PC-9 (cell line): ENCODE measurements at regions not wholly inside any gene's neighbourhood (a gene's known extent, or its start where the extent isn't known, plus 50 kb on each side); places are given as distances from the start of the nearest gene placed in this dataset.

Experiments used
- BruUV-seq: library from RNA; stranded (reverse); fragments of 400-500 nt; replicated peaks from 2 replicates; lab custom pipeline; 2021; lab: Mats Ljungman, UMichigan
- CTCF ChIA-PET: fragments of 300-600 bp; sonication (Branson Sonifier 250); formaldehyde crosslinking; loops from one replicate; lab custom pipeline; 2022; ENCODE audit warnings: antibody characterized with exemption; lab: Charles Lee
- POLR2A ChIA-PET: fragments of 300-600 bp; sonication (Branson Sonifier 250); formaldehyde crosslinking; loops from one replicate; lab custom pipeline; 2022; ENCODE audit warnings: antibody characterized with exemption; ENCODE audit not compliant: unreplicated experiment; lab: Charles Lee
- DNase-seq, 2 experiments: peaks; one replicate each; pipeline versions ENCODE4 v3.0.0 to v3.0.0-alpha.2; 2015 to 2022; ENCODE audit warnings: mixed read lengths in 1 of 2
- H2AFZ ChIP-seq: fragments of 200-600 bp; sonication (generic); 2 replicates; pipeline ENCODE4 v1.8.1; 2017; ENCODE audit warnings: antibody characterized with exemption
- H3F3A ChIP-seq: fragments of 200-600 bp; sonication (generic); 2 replicates; pipeline ENCODE4 v1.8.1; 2017; ENCODE audit warnings: antibody characterized with exemption, mild to moderate bottlenecking, low read depth; ENCODE audit not compliant: insufficient read depth
- H3K27ac ChIP-seq: fragments of 200-600 bp; sonication (generic); 2 replicates; pipeline ENCODE4 v1.6.1; 2016; ENCODE audit warnings: mixed run types
- H3K27me3 ChIP-seq: fragments of 200-600 bp; sonication (generic); 2 replicates; pipeline ENCODE4 v1.6.1; 2016; ENCODE audit warnings: low read depth, mixed run types; ENCODE audit not compliant: insufficient read depth
- H3K36me3 ChIP-seq: fragments of 200-600 bp; sonication (generic); 2 replicates; pipeline ENCODE4 v1.6.1; 2016; ENCODE audit warnings: low read depth, mixed run types
- H3K4me1 ChIP-seq: fragments of 200-600 bp; sonication (generic); replicated peaks from 2 replicates; pipeline ENCODE4 v1.6.1; 2016; ENCODE audit warnings: mixed run types; ENCODE audit not compliant: insufficient read depth
- H3K4me2 ChIP-seq: fragments of 200-600 bp; sonication (generic); 2 replicates; pipeline ENCODE4 v1.6.1; 2017; ENCODE audit warnings: mixed run types
- H3K4me3 ChIP-seq: fragments of 200-600 bp; sonication (generic); 2 replicates; pipeline ENCODE4 v1.6.1; 2016; ENCODE audit warnings: mixed run types
- H3K79me2 ChIP-seq: fragments of 200-600 bp; sonication (generic); 2 replicates; pipeline ENCODE4 v1.6.1; 2017; ENCODE audit warnings: low read depth, mixed run types
- H3K9me2 ChIP-seq: fragments of 200-600 bp; sonication (generic); 2 replicates; pipeline ENCODE4 v1.8.1; 2017; ENCODE audit warnings: mild to moderate bottlenecking; ENCODE audit not compliant: insufficient read depth
- H3K9me3 ChIP-seq: fragments of 200-600 bp; sonication (generic); 2 replicates; pipeline ENCODE4 v1.8.1; 2016; ENCODE audit warnings: low read depth; ENCODE audit not compliant: insufficient read depth
- H4K20me1 ChIP-seq: fragments of 200-600 bp; sonication (generic); 2 replicates; pipeline ENCODE4 v1.8.1; 2017; ENCODE audit not compliant: insufficient read depth
- CTCF ChIP-seq: fragments of 200-600 bp; sonication (generic); conservative IDR thresholded peaks from 2 replicates; pipeline ENCODE4 v1.6.1; 2017; ENCODE audit warnings: mixed run types, antibody characterized with exemption, mild to moderate bottlenecking, moderate library complexity
- EZH2 ChIP-seq: fragments of 200-600 bp; sonication (generic); IDR thresholded peaks from 2 replicates; pipeline ENCODE4 v1.8.0; 2017; ENCODE audit warnings: antibody characterized with exemption, low read depth
- intact Hi-C: fragments of 100-400 bp; cut with micrococcal nuclease; formaldehyde crosslinking; loops from one replicate; pipeline ENCODE4 v1.10.0; 2022; ENCODE audit not compliant: unreplicated experiment

GRCh38 chr19:31139871-31140505 lies 209.2 kb downstream of the TSHZ3 start:
- Histone ChIP-seq H3F3A (no peaks in the 10 kb centered on the region), H3K27ac (no peak overlapping the region), H3K4me3 (no peak overlapping the region), H3K4me2 (no peak overlapping the region), H4K20me1 (no peaks in the 10 kb centered on the region), H2AFZ (no peak overlapping the region), H3K79me2 (no peaks in the 10 kb centered on the region), H3K4me1 (no peaks in the 10 kb centered on the region), H3K9me3 (no peaks in the 10 kb centered on the region), H3K27me3 (peaks cover 24% of the 10 kb centered on the region), H3K36me3 (no peaks in the 10 kb centered on the region), H3K9me2 (no peaks in the 10 kb centered on the region)
- intact Hi-C loops, result no loop called here
- no TSS peak for BruUV-seq
- ChIA-PET CTCF (no interaction called here), POLR2A (no interaction called here)
- TF ChIP-seq EZH2, result no peak
- TF ChIP-seq CTCF, result no peak
- DNase-seq, result no peak

DNA sequence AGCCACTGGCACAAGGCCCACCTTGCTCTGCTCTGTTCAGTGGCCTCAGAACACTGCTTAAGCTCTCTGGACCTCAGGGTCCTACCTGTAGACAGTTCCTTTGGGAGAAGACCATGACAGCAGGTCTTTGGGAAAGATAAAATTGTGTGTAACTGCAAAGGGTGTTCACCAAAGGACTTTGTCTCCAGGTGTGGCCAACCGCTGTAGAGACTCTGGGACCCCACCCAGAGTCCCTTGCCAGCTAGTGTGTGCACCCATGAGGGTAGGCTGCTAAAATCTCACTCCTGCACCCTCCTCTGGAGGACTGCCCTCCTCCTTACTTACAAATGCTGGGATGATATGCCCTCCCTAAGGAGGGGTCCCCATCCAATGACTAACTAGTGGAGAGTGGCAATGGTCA lies 211.2 kb downstream of the TSHZ3 start:
- no peak overlapping the region for H2AFZ ChIP-seq
- BruUV-seq, result no TSS peak
- TF ChIP-seq EZH2, result no peak
- no peak for TF ChIP-seq CTCF
- H3K9me3 ChIP-seq, result no peaks in the 10 kb centered on the region
- no peak for DNase-seq
- no peaks in the 10 kb centered on the region for H3K4me1 ChIP-seq
- no peak overlapping the region for H3K4me2 ChIP-seq
- POLR2A ChIA-PET, result no interaction called here
- CTCF ChIA-PET, result no interaction called here
- H3F3A ChIP-seq, result no peaks in the 10 kb centered on the region
- H4K20me1 ChIP-seq, result no peaks in the 10 kb centered on the region
- no peak overlapping the region for H3K27ac ChIP-seq
- intact Hi-C loops, result no loop called here
- no peaks in the 10 kb centered on the region for H3K36me3 ChIP-seq
- H3K9me2 ChIP-seq, result no peaks in the 10 kb centered on the region
- no peak overlapping the region for H3K4me3 ChIP-seq
- H3K79me2 ChIP-seq, result no peaks in the 10 kb centered on the region
- peaks cover 5% of the 10 kb centered on the region for H3K27me3 ChIP-seq

GRCh38 chr19:31135841-31136240 lies 213.4 kb downstream of the TSHZ3 start:
- Histone ChIP-seq H3K36me3 (no peaks in the 10 kb centered on the region), H4K20me1 (no peaks in the 10 kb centered on the region), H3K9me3 (no peaks in the 10 kb centered on the region), H3K4me3 (no peak overlapping the region), H2AFZ (no peak overlapping the region), H3K79me2 (no peaks in the 10 kb centered on the region), H3K4me2 (no peak overlapping the region), H3K4me1 (no peaks in the 10 kb centered on the region), H3F3A (no peaks in the 10 kb centered on the region), H3K9me2 (no peaks in the 10 kb centered on the region), H3K27me3 (peaks cover 5% of the 10 kb centered on the region; the same call in 1 of the 2 replicates), H3K27ac (no peak overlapping the region)
- BruUV-seq, result no TSS peak
- CTCF ChIA-PET, result no interaction called here
- no peak for TF ChIP-seq EZH2
- no peak for TF ChIP-seq CTCF
- DNase-seq, result no peak
- POLR2A ChIA-PET, result no interaction called here
- intact Hi-C loops, result no loop called here
